ENCODE measurements at regions not wholly inside any gene's neighbourhood (a gene's known extent, or its start where the extent isn't known, plus 50 kb on each side); places are given as distances from the start of the nearest gene placed in this dataset.

GRCh38 chr1:238099871-238100270, 209.1 kb upstream of the ZP4 start:
- no peak for DNase-seq (ENCODE audit: low read depth in 2 of 2)
- TF ChIP-seq, protein P1, sequence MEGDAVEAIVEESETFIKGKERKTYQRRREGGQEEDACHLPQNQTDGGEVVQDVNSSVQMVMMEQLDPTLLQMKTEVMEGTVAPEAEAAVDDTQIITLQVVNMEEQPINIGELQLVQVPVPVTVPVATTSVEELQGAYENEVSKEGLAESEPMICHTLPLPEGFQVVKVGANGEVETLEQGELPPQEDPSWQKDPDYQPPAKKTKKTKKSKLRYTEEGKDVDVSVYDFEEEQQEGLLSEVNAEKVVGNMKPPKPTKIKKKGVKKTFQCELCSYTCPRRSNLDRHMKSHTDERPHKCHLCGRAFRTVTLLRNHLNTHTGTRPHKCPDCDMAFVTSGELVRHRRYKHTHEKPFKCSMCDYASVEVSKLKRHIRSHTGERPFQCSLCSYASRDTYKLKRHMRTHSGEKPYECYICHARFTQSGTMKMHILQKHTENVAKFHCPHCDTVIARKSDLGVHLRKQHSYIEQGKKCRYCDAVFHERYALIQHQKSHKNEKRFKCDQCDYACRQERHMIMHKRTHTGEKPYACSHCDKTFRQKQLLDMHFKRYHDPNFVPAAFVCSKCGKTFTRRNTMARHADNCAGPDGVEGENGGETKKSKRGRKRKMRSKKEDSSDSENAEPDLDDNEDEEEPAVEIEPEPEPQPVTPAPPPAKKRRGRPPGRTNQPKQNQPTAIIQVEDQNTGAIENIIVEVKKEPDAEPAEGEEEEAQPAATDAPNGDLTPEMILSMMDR (IDR thresholded peaks at IDR 0.05; ENCODE audit: low read depth, low read length) = no peak
- no peak overlapping the region for H3K4me3 ChIP-seq (replicated peaks in 1 of 2; ENCODE audit: low read depth in 2 of 2, low read length in 2 of 2)

GRCh38 chr1:238089615-238090014, 198.9 kb upstream of the ZP4 start:
- TF ChIP-seq, protein P1 (IDR thresholded peaks at IDR 0.05; ENCODE audit: low read depth, low read length) = no peak
- no peak for DNase-seq (ENCODE audit: low read depth in 2 of 2)
- H3K4me3 ChIP-seq (replicated peaks in 1 of 2; ENCODE audit: low read depth in 2 of 2, low read length in 2 of 2) = no peak overlapping the region

GRCh38 chr1:238088560-238089290, 198.0 kb upstream of the ZP4 start:
- no peak overlapping the region for H3K4me3 ChIP-seq (replicated peaks in 1 of 2; ENCODE audit: low read depth in 2 of 2, low read length in 2 of 2)
- DNase-seq (ENCODE audit: low read depth in 2 of 2) = no peak
- TF ChIP-seq, protein P1 (IDR thresholded peaks at IDR 0.05; ENCODE audit: low read depth, low read length) = no peak

DNA sequence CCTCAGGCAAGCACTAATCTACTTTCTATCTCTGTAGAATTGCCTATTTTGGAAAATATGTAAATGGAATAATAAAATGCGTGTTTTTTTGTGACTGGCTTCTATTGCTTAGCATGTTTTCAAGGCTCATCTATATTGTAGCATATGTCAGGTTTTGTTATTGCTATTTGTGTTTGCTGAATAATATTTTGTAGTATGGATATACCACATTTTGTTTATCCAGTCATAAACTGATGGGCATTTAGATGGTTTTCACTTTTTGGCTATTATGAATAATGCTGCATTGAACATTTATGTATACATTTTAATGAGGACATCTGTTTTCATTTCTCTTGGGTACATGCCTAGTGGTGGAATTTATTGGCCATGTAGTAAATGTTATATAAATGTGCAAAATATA, 183.3 kb upstream of the ZP4 start:
- no peak for DNase-seq (ENCODE audit: low read depth in 2 of 2)
- TF ChIP-seq, protein P1 (IDR thresholded peaks at IDR 0.05; ENCODE audit: low read depth, low read length) = no peak
- H3K4me3 ChIP-seq (replicated peaks in 1 of 2; ENCODE audit: low read depth in 2 of 2, low read length in 2 of 2) = no peak overlapping the region

DNA sequence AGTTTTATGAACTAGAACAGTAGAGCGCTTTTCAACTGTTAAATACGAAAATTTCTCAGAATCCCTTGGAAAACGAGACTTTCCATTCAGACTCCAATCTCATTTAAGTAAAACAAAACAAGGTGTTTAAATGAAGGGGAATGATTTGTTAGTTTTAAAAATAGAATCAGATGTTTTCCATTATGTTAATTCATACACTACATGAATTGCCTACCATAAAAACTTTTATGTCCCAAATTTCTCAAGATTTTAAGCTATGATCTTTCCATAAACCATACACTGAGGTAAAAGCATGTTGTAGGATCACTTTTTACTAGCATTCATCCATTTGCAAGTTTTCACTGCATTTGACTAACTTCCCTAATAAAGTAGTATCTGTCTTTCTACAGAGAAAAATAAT, 180.3 kb upstream of the ZP4 start:
- no peak for DNase-seq (ENCODE audit: low read depth in 2 of 2)
- TF ChIP-seq, protein P1 (IDR thresholded peaks at IDR 0.05; ENCODE audit: low read depth, low read length) = no peak

GRCh38 chr1:238063454-238063853, 172.7 kb upstream of the ZP4 start:
- DNase-seq (ENCODE audit: low read depth in 2 of 2) = peak in 1 of 2 donors; percentile 7
- TF ChIP-seq, protein P1 (IDR thresholded peaks at IDR 0.05; ENCODE audit: low read depth, low read length) = no peak
- no peak overlapping the region for H3K4me3 ChIP-seq (replicated peaks in 1 of 2; ENCODE audit: low read depth in 2 of 2, low read length in 2 of 2)

More for the DNA sequence above, 180.3 kb upstream of the ZP4 start:
- no peak overlapping the region for H3K4me3 ChIP-seq (replicated peaks in 1 of 2; ENCODE audit: low read depth in 2 of 2, low read length in 2 of 2)

Data from cardiac fibroblast (primary cell).